ENCODE measurements at regions not wholly inside any gene's neighbourhood (a gene's known extent, or its start where the extent isn't known, plus 50 kb on each side); places are given as distances from the start of the nearest gene placed in this dataset.

DNA sequence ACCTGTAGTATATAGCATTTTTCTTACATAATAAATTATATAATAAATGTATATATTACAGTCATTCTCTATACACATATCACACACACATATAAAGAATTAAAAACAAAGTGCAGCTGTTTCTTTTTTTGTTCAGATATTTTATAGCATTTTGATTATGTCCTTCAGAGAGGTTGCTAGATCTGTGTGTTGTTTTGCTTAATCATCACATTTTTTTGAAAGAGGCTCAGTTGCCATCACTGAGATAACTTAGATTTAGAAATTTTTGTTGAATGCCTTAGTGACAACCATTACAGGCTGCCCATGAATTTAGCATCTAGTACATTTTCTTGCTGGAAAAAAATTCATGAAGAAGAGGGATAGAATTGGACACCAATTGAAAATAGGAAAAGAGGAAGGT is 545.2 kb upstream of the PCDH9 start:
- intact Hi-C loops (cut with micrococcal nuclease; ENCODE audit: unreplicated experiment) = no loop called here
- Histone ChIP-seq H3K9me3 (ENCODE audit: low read depth, low read length, poor library complexity, severe bottlenecking) (no peaks in the 10 kb centered on the region), H3K36me3 (ENCODE audit: insufficient read depth, low read length, poor library complexity, severe bottlenecking) (no peaks in the 10 kb centered on the region), H3K4me1 (ENCODE audit: insufficient read depth, low read length, poor library complexity, severe bottlenecking) (peaks cover 16% of the 10 kb centered on the region), H3K4me3 (ENCODE audit: low read depth, low read length, poor library complexity, severe bottlenecking) (no peak overlapping the region), H3K27ac (ENCODE audit: low read depth, low read length, poor library complexity, severe bottlenecking) (no peak overlapping the region), H3K27me3 (replicated peaks; ENCODE audit: insufficient read depth, low read depth, low read length, poor library complexity) (peaks cover 59% of the 10 kb centered on the region)
- POLR2A ChIA-PET (ENCODE audit: low non-redundant PET) = no interaction called here
- CTCF ChIA-PET = no interaction called here
- no peak for TF ChIP-seq EZH2 (IDR thresholded peaks at IDR 0.05; ENCODE audit: borderline replicate concordance, low read depth, low read length, poor library complexity, severe bottlenecking)
- TF ChIP-seq, protein P1, sequence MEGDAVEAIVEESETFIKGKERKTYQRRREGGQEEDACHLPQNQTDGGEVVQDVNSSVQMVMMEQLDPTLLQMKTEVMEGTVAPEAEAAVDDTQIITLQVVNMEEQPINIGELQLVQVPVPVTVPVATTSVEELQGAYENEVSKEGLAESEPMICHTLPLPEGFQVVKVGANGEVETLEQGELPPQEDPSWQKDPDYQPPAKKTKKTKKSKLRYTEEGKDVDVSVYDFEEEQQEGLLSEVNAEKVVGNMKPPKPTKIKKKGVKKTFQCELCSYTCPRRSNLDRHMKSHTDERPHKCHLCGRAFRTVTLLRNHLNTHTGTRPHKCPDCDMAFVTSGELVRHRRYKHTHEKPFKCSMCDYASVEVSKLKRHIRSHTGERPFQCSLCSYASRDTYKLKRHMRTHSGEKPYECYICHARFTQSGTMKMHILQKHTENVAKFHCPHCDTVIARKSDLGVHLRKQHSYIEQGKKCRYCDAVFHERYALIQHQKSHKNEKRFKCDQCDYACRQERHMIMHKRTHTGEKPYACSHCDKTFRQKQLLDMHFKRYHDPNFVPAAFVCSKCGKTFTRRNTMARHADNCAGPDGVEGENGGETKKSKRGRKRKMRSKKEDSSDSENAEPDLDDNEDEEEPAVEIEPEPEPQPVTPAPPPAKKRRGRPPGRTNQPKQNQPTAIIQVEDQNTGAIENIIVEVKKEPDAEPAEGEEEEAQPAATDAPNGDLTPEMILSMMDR (conservative IDR thresholded peaks at IDR 0.05; ENCODE audit: low read depth, low read length) = no peak
- BruUV-seq (replicated peaks) = no TSS peak
- no peak for DNase-seq (ENCODE audit: low spot score)

DNA sequence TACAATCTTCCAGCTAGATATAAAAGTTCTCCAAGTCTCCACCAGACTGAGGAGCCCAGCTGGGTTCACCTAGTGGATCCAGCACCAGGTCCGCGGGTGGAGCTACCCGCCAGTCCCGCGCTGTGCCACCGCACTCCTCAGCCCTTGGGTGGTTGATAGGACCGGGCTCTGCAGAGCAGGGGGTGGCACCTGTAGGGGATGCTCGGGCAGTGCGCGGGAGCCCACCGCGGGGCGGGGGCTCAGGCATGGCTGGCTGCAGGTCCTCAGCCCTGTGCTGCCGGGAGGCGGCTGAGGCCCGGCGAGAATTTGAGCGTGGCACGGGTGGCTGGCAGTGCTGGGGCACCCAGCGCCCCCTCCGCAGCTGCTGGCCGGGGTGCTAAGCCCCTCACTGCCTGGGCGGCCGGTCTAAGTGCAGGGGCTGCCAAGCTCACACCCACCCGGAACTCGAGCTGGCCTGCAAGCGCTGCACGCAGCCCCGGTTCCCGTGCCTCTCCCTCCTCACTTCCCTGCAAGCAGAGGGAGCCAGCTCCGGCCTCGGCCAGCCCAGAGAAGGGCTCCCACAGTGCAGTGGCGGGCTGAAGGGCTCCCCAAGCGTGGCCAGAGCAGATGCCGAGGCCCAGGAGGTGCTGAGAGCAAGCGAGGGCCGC is 542.8 kb upstream of the PCDH9 start:
- ChIA-PET POLR2A (ENCODE audit: low non-redundant PET) (no interaction called here), CTCF (no interaction called here)
- intact Hi-C loops (cut with micrococcal nuclease; ENCODE audit: unreplicated experiment) = no loop called here

DNA sequence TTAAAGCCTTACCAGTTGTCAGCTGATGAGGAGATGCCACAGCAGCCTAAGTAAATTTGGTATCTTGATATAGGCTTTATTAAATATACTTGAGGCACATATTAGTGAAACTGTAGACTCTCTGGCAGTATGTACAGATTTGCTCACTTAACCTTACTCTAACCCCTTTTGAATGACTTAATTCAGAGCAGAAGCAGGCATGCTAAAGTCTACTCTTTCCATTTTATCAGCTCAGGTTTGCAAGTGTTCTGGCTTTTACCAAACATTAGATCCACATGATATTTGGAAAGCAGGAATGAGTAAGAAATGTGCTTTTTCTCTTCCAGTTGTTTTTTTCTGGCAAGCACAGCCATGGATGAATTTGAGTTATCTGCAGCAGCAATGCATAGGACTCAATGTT is 541.0 kb upstream of the PCDH9 start:
- no peak overlapping the region for H3K4me3 ChIP-seq (ENCODE audit: low read depth, low read length, poor library complexity, severe bottlenecking)
- H3K9me3 ChIP-seq (ENCODE audit: low read depth, low read length, poor library complexity, severe bottlenecking) = no peaks in the 10 kb centered on the region
- H3K36me3 ChIP-seq (ENCODE audit: insufficient read depth, low read length, poor library complexity, severe bottlenecking) = no peaks in the 10 kb centered on the region
- peaks cover 28% of the 10 kb centered on the region for H3K27me3 ChIP-seq (replicated peaks; ENCODE audit: insufficient read depth, low read depth, low read length, poor library complexity)
- ChIA-PET POLR2A (ENCODE audit: low non-redundant PET) (no interaction called here), CTCF (no interaction called here)
- no peak for TF ChIP-seq EZH2 (IDR thresholded peaks at IDR 0.05; ENCODE audit: borderline replicate concordance, low read depth, low read length, poor library complexity, severe bottlenecking)
- TF ChIP-seq, protein P1 (conservative IDR thresholded peaks at IDR 0.05; ENCODE audit: low read depth, low read length) = no peak
- H3K27ac ChIP-seq (ENCODE audit: low read depth, low read length, poor library complexity, severe bottlenecking) = no peak overlapping the region
- DNase-seq (ENCODE audit: low spot score) = no peak
- H3K4me1 ChIP-seq (ENCODE audit: insufficient read depth, low read length, poor library complexity, severe bottlenecking) = peaks cover 8% of the 10 kb centered on the region
- BruUV-seq (replicated peaks) = no TSS peak
- intact Hi-C loops (cut with micrococcal nuclease; ENCODE audit: unreplicated experiment) = no loop called here

More for the DNA sequence above, 542.8 kb upstream of the PCDH9 start:
- no peak overlapping the region for H3K4me3 ChIP-seq (ENCODE audit: low read depth, low read length, poor library complexity, severe bottlenecking)
- BruUV-seq (replicated peaks) = no TSS peak
- no peaks in the 10 kb centered on the region for H3K36me3 ChIP-seq (ENCODE audit: insufficient read depth, low read length, poor library complexity, severe bottlenecking)
- H3K9me3 ChIP-seq (ENCODE audit: low read depth, low read length, poor library complexity, severe bottlenecking) = no peaks in the 10 kb centered on the region
- H3K27me3 ChIP-seq (replicated peaks; ENCODE audit: insufficient read depth, low read depth, low read length, poor library complexity) = peaks cover 36% of the 10 kb centered on the region
- TF ChIP-seq, protein P1 (conservative IDR thresholded peaks at IDR 0.05; ENCODE audit: low read depth, low read length) = no peak
- no peak for TF ChIP-seq EZH2 (IDR thresholded peaks at IDR 0.05; ENCODE audit: borderline replicate concordance, low read depth, low read length, poor library complexity, severe bottlenecking)
- no peak overlapping the region for H3K27ac ChIP-seq (ENCODE audit: low read depth, low read length, poor library complexity, severe bottlenecking)
- no peak for DNase-seq (ENCODE audit: low spot score)
- H3K4me1 ChIP-seq (ENCODE audit: insufficient read depth, low read length, poor library complexity, severe bottlenecking) = peaks cover 16% of the 10 kb centered on the region

Measured in A673 (cell line).